ENCODE measurements at regions not wholly inside any gene's neighbourhood (a gene's known extent, or its start where the extent isn't known, plus 50 kb on each side); places are given as distances from the start of the nearest gene placed in this dataset.

- no peak for TF ChIP-seq ISL1 (CRISPR knock-in tag; IDR thresholded peaks at IDR 0.05)
- no peak for TF ChIP-seq PATZ1 (CRISPR knock-in tag; IDR thresholded peaks at IDR 0.05; ENCODE audit: borderline replicate concordance)
- TF ChIP-seq RARB (CRISPR knock-in tag; IDR thresholded peaks at IDR 0.05): no peak
- TF ChIP-seq, protein P1, sequence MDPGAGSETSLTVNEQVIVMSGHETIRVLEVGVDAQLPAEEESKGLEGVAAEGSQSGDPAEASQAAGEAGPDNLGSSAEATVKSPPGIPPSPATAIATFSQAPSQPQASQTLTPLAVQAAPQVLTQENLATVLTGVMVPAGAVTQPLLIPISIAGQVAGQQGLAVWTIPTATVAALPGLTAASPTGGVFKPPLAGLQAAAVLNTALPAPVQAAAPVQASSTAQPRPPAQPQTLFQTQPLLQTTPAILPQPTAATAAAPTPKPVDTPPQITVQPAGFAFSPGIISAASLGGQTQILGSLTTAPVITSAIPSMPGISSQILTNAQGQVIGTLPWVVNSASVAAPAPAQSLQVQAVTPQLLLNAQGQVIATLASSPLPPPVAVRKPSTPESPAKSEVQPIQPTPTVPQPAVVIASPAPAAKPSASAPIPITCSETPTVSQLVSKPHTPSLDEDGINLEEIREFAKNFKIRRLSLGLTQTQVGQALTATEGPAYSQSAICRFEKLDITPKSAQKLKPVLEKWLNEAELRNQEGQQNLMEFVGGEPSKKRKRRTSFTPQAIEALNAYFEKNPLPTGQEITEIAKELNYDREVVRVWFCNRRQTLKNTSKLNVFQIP (CRISPR knock-in tag; IDR thresholded peaks at IDR 0.05; ENCODE audit: borderline replicate concordance, low read depth): no peak
These were observed 253.1 kb downstream of the LY86 start for GRCh38 chr6:6841571-6841970.

All from SK-N-SH treated with all-trans-retinoic acid at 6 μM for 48 hours (cell line).